Suppressor macrophage treated with lipopolysaccharide for 1 hour (primary cell): ENCODE measurements at regions not wholly inside any gene's neighbourhood (a gene's known extent, or its start where the extent isn't known, plus 50 kb on each side); places are given as distances from the start of the nearest gene placed in this dataset.

ENCODE experiments used
- DNase-seq, 3 donors: peaks; one replicate each; pipeline ENCODE4 v3.0.0-alpha.2; 2020 to 2022

DNA sequence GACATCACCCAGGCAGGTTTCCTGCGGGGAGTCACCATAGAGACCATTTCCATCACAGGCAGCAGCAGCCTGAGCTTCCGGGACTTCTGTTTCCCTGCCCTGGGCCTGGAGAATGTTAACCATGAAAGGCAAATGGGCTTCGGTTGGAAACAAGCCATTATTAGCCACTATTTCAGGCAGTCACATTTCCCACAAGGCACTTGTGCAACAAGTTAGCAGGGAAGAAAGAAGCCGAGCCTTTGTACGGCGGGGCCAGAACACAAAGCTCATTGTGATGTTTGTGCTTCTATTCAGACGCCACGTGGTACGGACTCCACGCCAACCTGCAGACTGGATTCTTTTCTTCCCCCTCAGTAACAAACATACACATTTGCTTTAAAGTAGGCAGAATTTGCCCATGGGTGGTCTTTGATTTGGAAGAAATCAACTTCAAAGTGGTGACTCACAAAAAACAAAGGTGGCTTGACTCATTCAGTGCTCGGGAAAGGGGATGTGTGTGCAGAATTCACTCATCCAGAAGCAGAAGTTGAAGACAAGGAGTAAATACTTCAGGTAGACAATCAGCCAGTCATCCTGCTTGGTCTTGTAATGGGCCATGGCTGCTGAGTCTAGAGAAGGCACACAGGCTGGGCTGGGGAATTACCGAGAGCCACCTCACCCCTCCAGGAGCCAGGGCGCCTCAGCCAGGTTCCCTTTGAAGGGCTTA lies 154.2 kb upstream of the PRMT8 start:
- no peak for DNase-seq

DNA sequence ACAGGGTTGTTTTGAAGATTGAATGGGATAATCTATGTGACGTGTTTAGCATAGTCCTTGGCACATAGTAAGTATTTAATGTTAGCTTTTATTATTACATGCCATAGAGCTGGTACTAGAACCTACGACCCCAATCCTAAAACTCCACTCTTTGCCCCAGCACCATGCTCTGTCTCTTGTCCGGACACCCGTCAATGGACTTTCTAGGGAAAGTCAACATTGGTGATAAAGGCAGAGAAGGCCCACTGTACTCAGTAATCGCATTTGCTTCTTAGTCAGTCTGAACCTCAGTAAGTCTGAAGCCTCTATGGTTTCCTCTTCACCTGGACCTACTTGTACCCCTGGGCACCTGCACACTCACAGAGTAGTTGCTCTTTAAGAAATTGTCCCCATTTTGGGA lies 153.1 kb upstream of the PRMT8 start:
- no peak for DNase-seq

DNA sequence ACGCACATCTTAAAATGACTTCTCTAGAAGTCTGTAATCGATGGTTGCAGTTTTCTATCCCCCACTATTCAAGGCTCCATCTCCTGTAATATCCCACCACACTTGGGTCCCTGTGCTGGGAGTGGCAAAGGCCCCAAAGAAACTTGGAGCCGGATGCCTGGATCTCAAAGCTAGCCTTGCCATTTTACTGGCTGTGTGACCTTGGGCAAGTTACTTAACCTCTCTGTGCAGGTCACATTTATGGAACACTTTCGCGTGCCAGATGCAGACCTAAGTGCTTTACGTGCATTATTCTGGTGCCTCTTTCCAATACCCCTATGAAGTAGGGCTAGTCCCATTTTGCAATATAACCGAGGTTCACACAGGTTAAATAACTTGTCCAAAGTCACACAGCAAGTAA lies 151.8 kb upstream of the PRMT8 start:
- no peak for DNase-seq

DNA sequence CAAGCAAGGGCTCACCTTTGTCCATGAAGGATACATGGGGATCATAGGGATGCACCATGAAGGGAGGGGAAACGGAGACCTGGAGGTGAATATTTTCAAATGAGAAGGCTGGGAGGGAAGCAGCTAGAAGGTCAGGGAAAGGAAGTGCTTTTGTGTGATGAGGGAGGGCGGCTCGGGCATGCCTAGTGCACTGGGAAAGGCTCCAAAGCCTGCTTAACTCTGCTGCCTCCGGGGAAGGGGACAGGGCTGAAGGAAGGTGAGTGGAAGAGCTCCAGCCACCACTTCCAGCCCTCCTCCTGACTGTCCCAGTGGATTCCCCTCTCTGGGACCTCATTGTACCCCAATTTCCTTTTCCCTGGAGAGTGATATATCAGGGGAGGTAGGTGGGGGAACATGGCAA lies 149.4 kb upstream of the PRMT8 start:
- no peak for DNase-seq

DNA sequence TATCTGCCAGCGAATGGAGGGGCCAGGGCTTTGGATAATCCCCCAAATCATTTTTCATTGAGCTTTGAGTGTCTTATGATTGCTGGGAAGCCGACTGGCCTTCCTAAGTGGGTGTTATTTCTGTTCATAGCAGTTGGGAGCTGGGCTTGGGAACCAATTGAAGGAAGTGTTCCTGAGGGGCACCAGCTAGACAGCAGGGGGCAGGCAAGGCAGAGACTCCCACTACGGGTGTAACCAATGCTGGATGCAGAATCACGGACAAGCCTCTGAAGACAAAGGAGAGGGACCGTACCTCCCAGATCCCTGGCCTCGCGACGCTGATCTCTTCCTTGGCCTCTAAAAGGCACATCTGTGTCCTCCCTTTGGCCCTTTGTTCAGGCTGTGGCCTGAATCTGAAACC lies 149.0 kb upstream of the PRMT8 start:
- peak; percentile 26 to 43 (median 29) for DNase-seq

DNA sequence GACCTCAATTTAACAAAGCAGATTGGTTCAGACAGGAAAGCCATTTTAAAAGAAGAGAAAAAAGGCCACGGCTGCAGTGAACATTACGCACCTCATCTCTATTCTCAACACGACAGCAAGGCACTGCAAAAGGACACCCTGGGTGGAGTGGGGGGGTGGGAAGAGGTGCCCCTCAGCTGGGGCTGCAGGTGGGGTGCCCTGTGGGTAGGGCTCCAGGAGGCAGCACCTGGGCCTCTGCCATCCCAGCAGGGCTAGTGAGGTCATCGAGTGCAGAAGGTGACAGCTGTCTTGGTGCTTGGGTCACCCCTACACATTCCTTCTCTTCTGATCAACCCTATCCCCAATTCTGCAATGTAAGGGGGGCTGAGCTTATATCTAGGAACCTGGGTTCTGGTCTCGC lies 142.9 kb upstream of the PRMT8 start:
- no peak for DNase-seq

DNA sequence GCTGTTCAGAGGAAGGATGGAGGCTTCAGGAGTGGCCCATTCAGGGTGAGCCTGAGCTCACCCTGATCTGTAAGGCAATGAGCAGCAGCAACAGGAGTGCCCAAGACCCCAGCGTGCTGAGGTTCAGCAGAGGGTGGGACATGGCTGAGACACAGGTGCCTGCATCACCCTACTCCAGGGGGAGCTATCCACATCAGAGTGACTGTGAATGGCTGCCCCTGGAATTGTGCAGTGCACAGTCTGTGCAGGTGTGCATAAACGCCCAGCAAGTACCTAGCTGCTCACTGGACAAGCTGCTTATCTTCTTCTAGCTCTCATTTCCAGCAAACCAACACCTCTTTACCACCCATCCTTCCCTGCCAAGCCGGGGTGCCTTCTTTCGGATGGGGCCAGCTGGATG lies 140.6 kb upstream of the PRMT8 start:
- no peak for DNase-seq

DNA sequence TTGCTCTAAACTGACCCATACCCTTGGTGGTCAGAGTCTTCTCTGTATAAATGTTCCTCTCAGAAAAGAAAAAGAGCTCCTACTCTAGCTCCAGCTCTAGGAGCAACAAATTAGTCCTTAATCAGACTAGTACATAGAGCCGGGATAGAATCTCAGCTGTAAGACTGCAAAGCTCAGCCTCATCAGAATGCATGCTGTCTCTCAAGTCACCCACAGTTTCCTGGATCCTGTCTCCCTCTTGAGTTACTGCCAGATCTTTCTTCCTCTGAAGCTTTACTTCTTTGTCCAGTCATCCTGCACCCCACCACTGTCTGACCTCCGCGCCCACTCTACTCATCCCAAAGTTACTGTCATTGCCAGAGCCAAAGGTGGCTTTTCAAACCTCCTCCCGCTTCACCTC lies 139.3 kb upstream of the PRMT8 start:
- no peak for DNase-seq

DNA sequence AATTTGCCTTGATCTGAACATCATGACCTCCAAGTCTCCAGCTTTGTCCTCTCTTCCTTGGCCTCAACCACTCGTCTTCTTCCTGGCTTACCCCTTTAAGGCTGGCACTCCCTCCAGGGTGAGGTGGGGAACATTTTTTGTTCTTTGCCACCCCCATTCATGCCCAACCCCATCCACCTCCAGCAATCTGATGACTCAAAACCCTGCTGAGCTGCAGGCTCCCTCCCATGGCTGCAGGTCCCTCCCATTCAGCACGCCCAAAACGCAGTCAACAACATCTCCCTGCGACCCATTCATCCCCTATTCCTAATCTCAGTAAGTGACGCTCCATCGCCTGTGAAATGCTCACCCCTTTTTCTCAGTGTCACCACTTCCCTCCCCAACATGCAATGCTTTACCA lies 138.8 kb upstream of the PRMT8 start:
- DNase-seq: no peak

DNA sequence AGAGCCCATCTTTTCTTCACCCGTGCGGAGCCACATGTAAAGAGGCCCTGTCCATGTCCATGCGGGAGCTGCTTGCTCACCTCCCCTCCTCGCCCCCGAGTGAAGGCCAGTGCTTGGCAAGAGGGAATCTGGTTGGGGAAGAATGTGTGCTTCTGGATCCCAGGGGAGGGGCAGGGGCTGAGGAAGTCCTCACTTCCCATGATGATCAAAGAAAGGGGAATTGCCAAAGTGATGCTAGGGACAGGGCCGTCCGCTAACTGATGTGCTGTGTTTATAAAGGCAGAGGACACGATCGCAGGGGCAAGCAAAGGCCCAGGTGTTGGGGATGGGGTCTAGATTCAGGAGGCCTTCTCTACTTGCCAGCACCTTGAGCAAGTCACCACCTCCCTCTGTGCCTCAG lies 137.4 kb upstream of the PRMT8 start:
- no peak for DNase-seq

DNA sequence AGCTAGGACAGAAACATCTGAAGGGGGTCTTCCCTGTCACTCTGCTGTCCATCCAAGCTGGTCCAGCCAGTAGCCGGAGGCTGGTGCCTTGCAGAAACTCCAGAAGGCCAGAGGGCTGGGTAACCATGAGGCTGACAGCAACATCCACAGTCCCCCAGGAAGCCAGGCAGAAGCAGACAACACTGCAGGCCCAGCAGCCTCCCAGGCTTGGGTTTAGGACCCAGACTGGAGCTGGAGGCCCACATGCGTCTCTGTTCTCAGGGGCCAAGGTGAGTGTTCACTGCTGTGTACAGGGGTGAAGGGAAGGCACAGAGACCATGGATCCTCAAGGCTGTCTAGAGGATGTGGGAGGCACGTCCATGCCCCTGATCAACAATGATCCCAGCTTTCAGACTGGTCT lies 136.4 kb upstream of the PRMT8 start:
- DNase-seq: no peak

DNA sequence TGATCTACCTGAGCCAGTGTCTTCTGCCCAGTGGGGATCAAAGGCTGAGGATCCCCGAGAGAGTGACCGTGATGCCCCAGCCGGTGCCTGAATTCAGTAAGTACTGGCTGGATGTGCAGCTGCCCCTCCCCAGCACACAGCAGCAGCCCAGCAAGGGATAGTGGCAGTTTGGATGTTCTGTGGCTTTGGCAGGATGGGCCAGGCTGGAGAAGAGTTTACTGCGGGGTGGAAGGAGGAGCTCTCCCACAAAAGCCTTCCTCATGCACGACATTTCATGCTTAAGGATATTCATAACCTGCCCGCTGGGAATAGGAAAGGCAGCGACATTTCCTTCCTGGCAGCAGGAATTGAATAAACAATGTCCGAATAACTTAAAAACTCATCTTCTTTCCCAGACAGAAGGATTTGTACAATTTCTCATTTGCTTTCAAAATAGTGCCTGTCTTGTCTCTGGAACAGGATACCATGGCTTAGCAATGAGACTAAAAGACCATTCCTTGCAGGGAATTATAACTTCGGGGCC lies 135.6 kb upstream of the PRMT8 start:
- DNase-seq: no peak

DNA sequence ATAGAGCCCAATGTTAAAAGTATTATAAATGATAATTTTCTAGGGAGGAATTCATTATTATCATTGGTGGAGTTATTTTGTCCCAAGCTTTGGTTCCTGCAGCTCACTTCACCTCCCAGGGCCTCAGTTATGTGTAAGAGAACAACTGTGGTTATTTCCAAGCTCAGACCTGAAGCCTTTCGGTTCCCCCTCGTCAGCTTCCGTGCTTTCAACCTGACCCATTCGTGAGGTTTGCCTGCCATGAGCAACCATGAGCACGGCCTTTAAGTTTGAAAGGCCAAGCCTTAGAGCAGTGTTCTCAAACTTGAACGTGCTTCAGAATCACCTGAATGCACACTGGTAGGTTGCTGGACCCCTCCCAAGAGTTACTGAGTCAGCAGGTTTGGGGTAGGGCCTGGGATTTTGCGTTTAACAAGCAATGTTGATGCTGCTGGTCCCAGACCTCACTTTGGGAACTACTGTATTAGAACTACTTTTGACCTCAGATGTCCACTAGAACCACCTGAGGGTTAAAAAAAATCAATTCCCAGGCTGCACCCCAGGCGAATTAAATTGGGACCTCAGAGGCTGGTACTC lies 133.0 kb upstream of the PRMT8 start:
- DNase-seq: no peak

DNA sequence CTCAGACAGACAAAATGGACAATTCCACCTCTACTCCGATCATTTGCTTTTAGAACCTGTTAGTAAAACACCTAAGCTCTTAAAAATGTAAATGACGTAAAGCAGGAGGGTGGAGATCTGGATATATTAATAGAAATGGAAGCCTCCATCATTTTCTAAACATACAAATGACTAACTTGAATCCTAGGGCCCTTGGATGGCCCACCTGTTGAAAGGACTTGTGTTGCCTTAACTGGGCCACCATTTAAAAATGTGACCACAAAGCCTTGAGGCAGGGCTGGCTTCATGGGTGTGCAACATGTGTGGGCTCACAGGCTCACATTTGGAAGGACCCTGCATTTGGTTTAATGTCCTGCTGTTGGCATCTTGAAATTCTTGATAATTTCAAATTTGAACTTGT lies 131.5 kb upstream of the PRMT8 start:
- DNase-seq: no peak

DNA sequence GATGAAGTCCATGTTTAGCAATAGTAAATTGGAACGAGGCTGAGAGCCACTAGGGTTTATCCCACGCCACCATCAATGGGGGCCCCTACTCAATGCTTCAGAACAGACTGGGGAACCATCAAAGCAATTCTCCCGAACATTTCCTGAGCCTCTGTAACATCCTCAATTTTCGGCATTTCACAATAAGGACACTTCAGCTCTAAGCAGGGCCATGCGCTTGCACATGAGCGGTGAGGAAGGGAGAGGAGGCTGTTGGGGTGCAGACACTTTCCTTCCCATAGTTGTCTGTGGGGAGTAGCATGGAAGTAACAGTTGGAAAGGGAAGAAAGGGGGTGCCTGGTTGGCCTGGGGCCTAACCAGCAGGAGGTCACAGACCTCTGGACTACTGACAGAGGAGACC lies 129.9 kb upstream of the PRMT8 start:
- DNase-seq: peak; percentile 23 to 49 (median 35)

DNA sequence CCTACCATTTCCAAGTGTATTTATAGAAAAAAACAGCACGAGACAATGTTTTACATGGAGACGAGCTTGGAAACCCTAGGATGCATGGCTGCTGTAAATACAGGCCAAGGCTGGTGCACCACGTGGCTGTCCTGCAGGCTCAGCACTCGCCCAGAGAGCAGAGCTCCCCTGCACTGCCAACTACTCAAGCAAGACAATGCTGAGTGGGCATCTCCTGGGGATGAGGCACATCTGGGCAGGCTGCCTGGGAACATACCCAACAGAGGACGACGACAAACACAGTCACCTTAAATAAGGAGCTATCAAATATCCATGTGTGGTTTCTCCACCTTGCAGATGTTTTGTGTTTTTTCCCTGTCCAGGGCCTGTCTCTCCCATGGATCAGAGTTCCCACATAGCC lies 128.3 kb upstream of the PRMT8 start:
- no peak for DNase-seq

DNA sequence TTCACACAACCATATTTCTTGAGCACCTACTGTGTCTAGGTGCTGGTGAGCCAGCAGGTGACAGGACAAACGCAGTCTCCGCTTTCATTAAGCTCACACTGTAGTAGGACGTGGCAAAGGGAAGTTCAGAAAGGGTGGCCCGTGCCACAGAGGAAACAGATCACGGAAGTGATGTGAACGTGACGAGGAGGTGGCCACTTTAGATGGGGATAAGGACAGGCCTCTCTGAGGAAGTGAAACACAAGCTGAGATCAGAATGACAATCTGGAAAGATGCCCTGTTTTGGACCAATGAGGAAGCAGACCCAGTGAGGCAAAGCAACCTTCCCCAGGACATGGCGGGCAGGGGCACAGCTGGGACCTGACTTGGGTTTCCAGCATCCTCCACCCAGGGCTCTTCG lies 127.4 kb upstream of the PRMT8 start:
- DNase-seq: peak; percentile 58 to 70 (median 67)

DNA sequence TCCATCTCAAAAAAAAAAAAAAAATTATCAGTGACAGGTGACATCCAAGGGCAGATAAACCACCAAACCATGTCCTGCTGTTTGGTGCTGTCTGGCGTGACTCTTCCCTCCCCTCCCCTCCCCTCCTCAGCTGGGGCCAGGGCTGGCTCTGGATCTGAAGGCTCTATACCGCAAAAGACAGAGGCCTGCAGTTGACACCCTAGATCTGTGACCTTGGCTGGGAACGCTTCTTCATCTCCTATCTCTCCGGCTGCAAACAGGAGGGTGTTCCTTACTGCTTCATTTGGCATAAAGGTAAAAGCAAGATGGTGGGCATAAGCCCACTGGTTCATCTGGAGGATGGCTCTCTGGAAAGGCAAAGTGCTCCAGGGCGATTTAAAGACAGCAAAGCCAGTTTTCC lies 126.8 kb upstream of the PRMT8 start:
- no peak for DNase-seq

DNA sequence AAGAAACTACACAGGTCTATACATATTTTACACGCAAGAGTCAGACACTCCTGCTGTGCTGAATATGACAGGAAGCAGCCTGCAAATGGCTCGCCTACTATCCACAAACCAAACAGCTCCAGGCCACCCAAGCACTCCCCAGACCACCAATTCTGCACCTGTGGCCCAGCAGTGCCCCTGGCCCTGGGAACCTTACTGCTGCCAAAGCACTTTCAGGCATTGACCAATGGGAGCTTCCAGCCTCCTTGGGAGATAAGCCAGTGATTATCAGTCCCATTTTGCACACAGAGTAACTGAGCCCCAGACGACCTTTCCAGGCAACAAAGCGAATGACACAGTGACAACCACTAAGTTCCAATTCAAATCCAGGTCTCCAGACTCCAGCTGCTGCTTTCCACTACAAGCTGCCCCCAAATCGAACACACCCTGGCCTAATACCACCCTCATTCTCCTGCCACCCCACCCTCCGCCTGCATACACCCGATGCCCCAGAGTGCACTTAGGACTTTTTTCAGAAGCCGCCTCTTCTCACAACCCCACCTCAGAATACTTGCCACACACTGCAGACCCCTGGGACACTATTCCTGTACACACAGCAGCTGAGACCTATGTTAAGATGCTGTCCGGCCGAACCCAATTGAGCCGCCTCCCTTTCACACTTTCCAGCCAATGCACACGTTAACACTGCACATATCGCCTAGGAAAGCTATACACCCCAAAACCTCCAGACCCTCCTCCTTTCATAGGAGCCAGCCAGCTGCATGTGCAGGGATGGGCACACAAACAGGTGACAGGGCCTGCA lies 126.1 kb upstream of the PRMT8 start:
- no peak for DNase-seq

DNA sequence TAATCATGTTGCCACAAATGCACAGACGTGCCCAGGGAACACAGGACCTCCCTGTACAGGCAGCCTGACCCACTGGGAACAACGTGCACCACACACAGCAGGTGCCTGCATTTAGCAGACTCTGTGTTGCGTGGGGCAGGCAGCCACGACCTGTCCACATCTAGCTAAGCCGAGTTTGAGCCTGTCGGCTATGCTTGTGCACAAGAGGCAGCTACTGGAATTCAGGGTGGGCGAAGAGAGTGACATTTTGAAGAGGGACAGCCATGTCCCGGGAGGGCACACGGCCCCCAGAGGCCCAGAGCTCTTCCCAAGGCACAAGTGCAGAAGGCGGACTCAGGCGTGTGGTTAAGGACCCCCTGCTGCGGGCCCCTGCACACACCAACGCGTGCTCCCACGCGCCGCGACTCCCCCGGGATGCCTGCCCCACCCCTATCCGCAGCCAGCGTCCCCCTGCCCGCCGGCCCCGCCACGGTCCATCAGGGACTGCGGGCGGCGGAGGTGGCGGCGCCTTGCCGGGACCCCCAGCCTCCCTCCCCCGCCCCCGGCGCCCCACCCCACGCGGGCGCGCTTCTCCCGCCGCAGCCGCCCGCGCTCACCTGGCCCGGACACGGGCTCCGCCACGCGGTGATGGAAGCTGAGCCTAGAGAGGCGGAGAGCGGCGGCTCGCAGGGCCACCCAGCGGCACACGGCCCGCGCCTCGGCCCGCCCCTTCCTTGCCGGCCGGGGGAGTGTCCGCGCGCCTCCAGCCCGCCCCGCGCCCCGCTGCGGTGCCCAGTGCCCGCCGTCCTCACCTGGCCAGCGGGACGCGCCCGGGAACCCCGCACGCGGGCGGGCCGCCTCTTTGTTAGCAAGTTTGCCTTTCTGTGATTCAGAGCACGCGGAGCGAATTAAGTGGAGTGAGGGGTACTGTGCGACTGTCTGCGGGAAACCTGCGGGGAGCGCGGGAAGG lies 125.3 kb upstream of the PRMT8 start:
- DNase-seq: peak in 2 of 3 donors; percentile 5 to 23

DNA sequence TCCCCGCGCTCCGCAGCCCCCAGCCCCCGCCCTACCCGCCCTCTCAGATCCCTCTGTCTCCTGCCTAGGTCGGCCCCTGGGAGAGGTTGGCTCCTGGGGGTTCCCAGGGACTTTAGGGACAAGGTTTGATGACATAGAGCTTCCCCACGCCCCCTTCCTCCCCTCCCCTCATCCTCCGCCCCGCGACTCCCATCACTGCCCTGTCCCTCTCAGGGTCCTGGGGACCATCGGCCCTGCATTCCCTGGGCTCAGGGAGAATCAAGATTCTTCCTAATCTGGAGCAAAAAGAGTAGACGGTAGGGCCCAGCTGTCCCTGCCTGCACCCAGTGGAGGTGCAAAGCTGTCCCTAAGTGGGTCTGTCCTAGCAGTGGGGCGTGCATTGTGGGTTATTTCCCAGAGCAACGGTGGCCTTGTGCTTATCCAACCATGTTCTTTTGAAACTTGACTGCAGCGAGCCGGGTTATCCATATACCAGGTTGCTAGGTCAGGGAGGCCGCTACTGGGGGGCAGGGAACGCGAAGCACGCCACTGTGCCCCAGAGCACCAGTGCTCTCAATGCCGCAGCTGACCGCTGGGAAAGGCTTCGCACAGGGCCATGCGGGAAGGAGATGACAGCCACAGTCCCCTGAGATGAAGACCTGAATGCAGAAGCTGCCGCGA lies 124.4 kb upstream of the PRMT8 start:
- no peak for DNase-seq

DNA sequence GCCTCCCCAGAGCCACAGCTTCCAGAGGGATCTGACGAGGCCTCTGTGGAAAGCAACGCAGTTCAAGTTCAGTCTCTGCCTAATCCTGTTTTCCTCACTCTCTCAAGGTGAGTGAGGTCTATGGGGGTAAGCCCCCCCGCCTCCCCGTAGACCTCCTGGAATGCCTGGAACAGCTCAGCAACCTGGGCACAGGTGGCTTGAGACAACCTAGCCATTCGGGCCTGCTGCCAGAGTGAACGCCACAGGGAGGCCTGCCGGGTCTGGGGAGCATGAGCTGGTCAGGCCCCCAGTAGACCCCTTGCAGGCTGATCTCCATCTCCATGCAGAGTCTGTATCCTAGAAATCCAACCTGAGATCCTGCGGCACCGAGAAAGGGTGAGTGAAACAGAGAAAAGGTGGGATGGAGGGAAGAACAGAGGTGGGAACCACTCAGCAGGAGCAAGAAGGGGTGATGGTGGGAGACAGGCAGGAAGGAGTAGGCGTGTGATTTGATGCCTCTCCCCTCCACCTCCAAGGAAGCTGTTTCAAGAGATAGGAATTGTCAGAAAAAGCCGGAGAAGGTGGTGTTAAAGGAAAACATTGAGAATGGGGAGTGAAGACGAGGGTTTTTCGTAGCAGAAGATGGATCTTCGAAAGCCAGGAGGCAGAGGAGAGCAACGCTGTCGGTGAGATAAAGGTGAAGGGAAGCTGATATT lies 123.1 kb upstream of the PRMT8 start:
- no peak for DNase-seq
